OCI-LY7 (cell line): ENCODE measurements at regions not wholly inside any gene's neighbourhood (a gene's known extent, or its start where the extent isn't known, plus 50 kb on each side); places are given as distances from the start of the nearest gene placed in this dataset.

ENCODE experiments used
- BruUV-seq: library from RNA; stranded (reverse); fragments of 400-500 nt; replicated peaks from 2 replicates; lab custom pipeline; 2021; lab: Mats Ljungman, UMichigan
- CTCF ChIA-PET: fragments of 300-600 bp; sonication (Branson Sonifier 250); formaldehyde crosslinking; loops from one replicate; lab custom pipeline; 2022; ENCODE audit warnings: antibody characterized with exemption; ENCODE audit not compliant: unreplicated experiment; lab: Charles Lee
- POLR2A ChIA-PET: fragments of 300-600 bp; sonication (Branson Sonifier 250); formaldehyde crosslinking; loops from one replicate; lab custom pipeline; 2022; ENCODE audit warnings: antibody characterized with exemption; lab: Charles Lee
- DNase-seq: peaks from one replicate; pipeline ENCODE4 v3.0.0-alpha.2; 2015; ENCODE audit warnings: low spot score
- H2AFZ ChIP-seq: fragments of 200-600 bp; sonication (generic), shearing (Covaris generic); 2 replicates; pipeline ENCODE4 v1.6.1; 2014; ENCODE audit warnings: mild to moderate bottlenecking, antibody characterized with exemption, low read length, moderate library complexity
- H3K27ac ChIP-seq: fragments of 200-600 bp; sonication (generic); 2 replicates; pipeline ENCODE4 v1.5.1; 2014; ENCODE audit warnings: mixed run types, low read depth, mild to moderate bottlenecking, moderate library complexity, low read length, inconsistent platforms; ENCODE audit not compliant: poor library complexity, severe bottlenecking
- H3K36me3 ChIP-seq: fragments of 200-600 bp; sonication (generic); 2 replicates; pipeline ENCODE4 v1.6.1; 2014; ENCODE audit warnings: mild to moderate bottlenecking, antibody characterized with exemption, low read length, moderate library complexity, mixed read lengths; ENCODE audit not compliant: insufficient read depth
- H3K4me1 ChIP-seq: fragments of 200-600 bp; sonication (generic); 2 replicates; pipeline ENCODE4 v1.5.1; 2014; ENCODE audit warnings: mild to moderate bottlenecking, low read length; ENCODE audit not compliant: insufficient read depth, poor library complexity, severe bottlenecking
- H3K4me2 ChIP-seq: fragments of 200-600 bp; sonication (generic); 2 replicates; pipeline ENCODE4 v1.6.1; 2014; ENCODE audit warnings: mild to moderate bottlenecking, low read length
- H3K4me3 ChIP-seq: fragments of 200-600 bp; sonication (generic); 2 replicates; pipeline ENCODE4 v1.5.1; 2014; ENCODE audit warnings: mild to moderate bottlenecking, low read depth, low read length; ENCODE audit not compliant: poor library complexity, severe bottlenecking
- H3K79me2 ChIP-seq: fragments of 200-600 bp; sonication (generic); 2 replicates; pipeline ENCODE4 v1.6.1; 2016; ENCODE audit warnings: low read depth, mild to moderate bottlenecking, low read length, moderate library complexity, mixed read lengths; ENCODE audit not compliant: insufficient read depth
- H3K9me2 ChIP-seq: fragments of 200-600 bp; sonication (generic); 2 replicates; pipeline ENCODE4 v1.6.1; 2016; ENCODE audit warnings: mild to moderate bottlenecking, low read length, mixed read lengths; ENCODE audit not compliant: insufficient read depth
- H3K9me3 ChIP-seq: fragments of 200-600 bp; sonication (generic); 2 replicates; pipeline ENCODE4 v1.6.1; 2014; ENCODE audit warnings: mild to moderate bottlenecking, mixed run types, low read length, mixed read lengths
- H4K20me1 ChIP-seq: fragments of 200-600 bp; sonication (generic); 2 replicates; pipeline ENCODE4 v1.6.1; 2014; ENCODE audit warnings: mild to moderate bottlenecking, antibody characterized with exemption, low read length, moderate library complexity, mixed read lengths; ENCODE audit not compliant: insufficient read depth
- CTCF ChIP-seq: fragments of 200-600 bp; sonication (generic); conservative IDR thresholded peaks from 2 replicates; pipeline ENCODE4 v1.5.1; 2014; ENCODE audit warnings: mild to moderate bottlenecking, antibody characterized with exemption, low read length, moderate library complexity, mixed read lengths
- EZH2phosphoT487 ChIP-seq: fragments of 200-600 bp; sonication (generic); IDR thresholded peaks from 2 replicates; pipeline ENCODE4 v1.6.1; 2018; ENCODE audit warnings: low read depth, borderline replicate concordance, mild to moderate bottlenecking, mixed run types, antibody characterized with exemption, low read length, moderate library complexity, mixed read lengths
- intact Hi-C: fragments of 100-400 bp; cut with micrococcal nuclease; formaldehyde crosslinking; loops from one replicate; pipeline ENCODE4 v1.10.0; 2022; ENCODE audit not compliant: unreplicated experiment

DNA sequence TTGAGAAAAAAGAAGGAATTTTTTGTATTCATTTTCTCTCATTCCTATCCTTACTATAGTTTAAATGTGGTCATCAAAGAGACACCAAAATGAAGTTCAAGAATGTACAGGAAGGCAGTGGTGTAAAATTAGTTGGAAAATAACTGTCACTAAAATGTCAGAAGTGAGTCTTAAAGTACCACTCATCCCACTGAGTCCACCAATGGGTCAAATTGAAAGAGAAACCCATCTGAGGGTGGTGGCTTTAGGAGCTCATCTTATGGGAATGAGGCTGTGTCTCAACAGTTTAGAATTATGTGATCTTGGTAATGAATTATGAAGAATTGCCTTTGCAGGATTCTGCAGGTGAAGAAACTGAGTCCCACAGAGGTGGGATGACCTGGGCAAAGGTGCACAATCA is 403.5 kb downstream of the FGF9 start:
- H3K4me3 ChIP-seq = no peak overlapping the region
- no peaks in the 10 kb centered on the region for H3K9me3 ChIP-seq
- no peak overlapping the region for H3K4me2 ChIP-seq
- intact Hi-C loops = no loop called here
- no peaks in the 10 kb centered on the region for H4K20me1 ChIP-seq
- no peak overlapping the region for H3K27ac ChIP-seq
- CTCF ChIA-PET = no interaction called here
- no peaks in the 10 kb centered on the region for H3K79me2 ChIP-seq
- no TSS peak for BruUV-seq
- no peaks in the 10 kb centered on the region for H3K4me1 ChIP-seq
- H3K36me3 ChIP-seq = no peaks in the 10 kb centered on the region
- no peaks in the 10 kb centered on the region for H3K9me2 ChIP-seq
- DNase-seq = no peak
- TF ChIP-seq CTCF (no peak), EZH2phosphoT487 (no peak)
- H2AFZ ChIP-seq = no peak overlapping the region
- POLR2A ChIA-PET = no interaction called here

DNA sequence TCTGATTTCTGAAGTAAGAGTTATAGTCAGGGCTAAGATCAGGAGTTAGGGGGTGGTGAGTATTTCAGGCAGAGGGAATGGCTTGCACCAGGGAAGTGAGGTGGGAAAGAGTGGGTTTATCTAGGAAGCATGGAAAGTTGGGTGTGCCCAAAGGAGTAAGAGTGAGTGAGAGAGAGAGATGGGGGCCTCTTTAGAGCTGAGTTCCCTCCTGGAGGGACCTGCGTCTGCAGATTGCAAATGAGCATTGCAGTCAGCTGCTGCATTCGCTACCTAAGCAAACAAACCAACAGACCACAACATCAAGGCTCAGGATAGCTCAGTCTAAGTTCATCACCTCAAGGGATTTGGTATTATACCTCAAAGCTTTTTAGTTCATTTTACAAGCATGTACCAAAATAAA is 405.8 kb downstream of the FGF9 start:
- no peak for DNase-seq
- Histone ChIP-seq H3K9me3 (no peaks in the 10 kb centered on the region), H3K9me2 (no peaks in the 10 kb centered on the region), H3K79me2 (no peaks in the 10 kb centered on the region), H4K20me1 (no peaks in the 10 kb centered on the region), H3K27ac (no peak overlapping the region), H3K4me3 (no peak overlapping the region), H2AFZ (no peak overlapping the region), H3K4me2 (no peak overlapping the region), H3K4me1 (no peaks in the 10 kb centered on the region), H3K36me3 (no peaks in the 10 kb centered on the region)
- intact Hi-C loops = no loop called here
- CTCF ChIA-PET = no interaction called here
- POLR2A ChIA-PET = interaction anchor here (1.0 kb wide), 1 partner anchor 10 kb away, joined by 3 read pairs; no protein-coding TSS in a partner anchor
- BruUV-seq = no TSS peak
- TF ChIP-seq CTCF (no peak), EZH2phosphoT487 (no peak)

GRCh38 chr13:22077205-22077683 is 406.4 kb downstream of the FGF9 start:
- CTCF ChIA-PET = no interaction called here
- Histone ChIP-seq H3K79me2 (no peaks in the 10 kb centered on the region), H4K20me1 (no peaks in the 10 kb centered on the region), H3K9me3 (no peaks in the 10 kb centered on the region), H2AFZ (no peak overlapping the region), H3K36me3 (no peaks in the 10 kb centered on the region), H3K27ac (no peak overlapping the region), H3K4me3 (no peak overlapping the region), H3K4me1 (no peaks in the 10 kb centered on the region), H3K9me2 (no peaks in the 10 kb centered on the region), H3K4me2 (no peak overlapping the region)
- no TSS peak for BruUV-seq
- POLR2A ChIA-PET = no interaction called here
- TF ChIP-seq CTCF = no peak
- no peak for TF ChIP-seq EZH2phosphoT487
- intact Hi-C loops = no loop called here
- DNase-seq = no peak
